ENCODE measurements at regions not wholly inside any gene's neighbourhood (a gene's known extent, or its start where the extent isn't known, plus 50 kb on each side); places are given as distances from the start of the nearest gene placed in this dataset.

DNA sequence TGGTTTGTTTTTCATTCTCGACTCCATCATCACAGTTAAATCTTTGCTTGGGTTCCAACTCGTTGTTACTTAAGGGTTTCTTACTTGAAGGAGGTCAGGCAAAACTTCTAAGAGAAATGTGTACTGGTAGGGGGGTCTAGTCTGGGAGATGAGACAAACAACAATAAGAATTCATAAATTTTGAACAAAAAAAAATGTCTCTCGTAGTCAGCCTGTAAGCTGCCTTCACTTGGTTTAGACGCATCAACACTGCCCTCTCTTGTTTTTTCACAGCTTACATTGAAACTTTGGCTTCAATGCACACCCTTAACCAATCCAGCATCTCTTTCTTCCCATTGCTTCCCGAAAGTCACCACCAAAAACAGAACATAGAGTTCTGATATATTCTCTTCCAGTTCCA lies 576.4 kb upstream of the PIK3C3 start:
- no peak overlapping the region for H3K4me3 ChIP-seq (ENCODE audit: low read depth, low read length)

DNA sequence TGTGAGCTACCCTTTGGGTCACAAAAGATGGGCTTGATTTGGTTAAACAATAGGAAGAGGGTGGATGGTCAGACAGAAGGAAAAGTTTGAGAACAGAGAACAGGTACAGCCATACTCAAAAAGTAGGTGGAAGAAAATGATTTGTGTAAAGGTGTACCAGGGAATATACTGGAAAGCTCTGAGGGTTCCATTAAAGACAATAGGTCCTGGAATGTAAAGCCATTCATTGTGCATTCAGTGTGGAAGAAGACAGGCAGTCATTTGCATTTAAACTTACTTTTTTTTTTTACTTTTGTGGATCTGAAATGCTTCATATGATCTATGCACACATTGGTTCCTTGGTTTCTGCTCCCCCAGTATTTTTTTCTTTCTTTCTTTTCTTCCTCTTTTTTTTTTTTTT lies 581.4 kb upstream of the PIK3C3 start:
- H3K4me3 ChIP-seq (ENCODE audit: low read depth, low read length) = no peak overlapping the region

DNA sequence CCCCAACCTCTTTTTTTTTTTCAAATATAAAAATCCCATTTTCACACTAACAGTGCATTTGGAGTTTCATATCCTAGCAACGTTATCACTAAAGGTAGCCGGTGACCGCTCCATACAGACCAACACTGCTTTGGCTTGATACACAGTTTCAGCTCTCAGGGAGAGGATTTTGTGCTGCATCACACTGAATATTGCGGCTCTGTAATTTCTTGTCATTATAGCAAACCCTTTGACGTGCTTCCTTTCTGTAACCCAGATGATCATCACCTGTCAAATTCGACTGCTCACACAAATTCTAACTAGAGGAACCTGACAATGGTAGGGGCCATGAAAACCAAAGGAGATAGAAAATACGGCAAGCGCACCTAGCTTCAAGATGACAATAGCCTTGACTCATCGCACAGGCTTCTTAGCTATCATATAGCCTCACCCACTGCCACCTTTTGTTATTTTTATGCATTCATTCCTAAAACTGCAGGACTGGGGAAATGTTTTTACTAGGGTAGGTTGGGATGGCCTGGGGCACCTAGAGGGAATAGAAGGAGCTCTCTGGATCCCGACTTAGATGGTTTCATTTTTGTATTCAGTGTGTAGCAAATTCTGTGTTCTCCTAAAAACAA lies 582.9 kb upstream of the PIK3C3 start:
- H3K4me3 ChIP-seq (ENCODE audit: low read depth, low read length) = no peak overlapping the region

DNA sequence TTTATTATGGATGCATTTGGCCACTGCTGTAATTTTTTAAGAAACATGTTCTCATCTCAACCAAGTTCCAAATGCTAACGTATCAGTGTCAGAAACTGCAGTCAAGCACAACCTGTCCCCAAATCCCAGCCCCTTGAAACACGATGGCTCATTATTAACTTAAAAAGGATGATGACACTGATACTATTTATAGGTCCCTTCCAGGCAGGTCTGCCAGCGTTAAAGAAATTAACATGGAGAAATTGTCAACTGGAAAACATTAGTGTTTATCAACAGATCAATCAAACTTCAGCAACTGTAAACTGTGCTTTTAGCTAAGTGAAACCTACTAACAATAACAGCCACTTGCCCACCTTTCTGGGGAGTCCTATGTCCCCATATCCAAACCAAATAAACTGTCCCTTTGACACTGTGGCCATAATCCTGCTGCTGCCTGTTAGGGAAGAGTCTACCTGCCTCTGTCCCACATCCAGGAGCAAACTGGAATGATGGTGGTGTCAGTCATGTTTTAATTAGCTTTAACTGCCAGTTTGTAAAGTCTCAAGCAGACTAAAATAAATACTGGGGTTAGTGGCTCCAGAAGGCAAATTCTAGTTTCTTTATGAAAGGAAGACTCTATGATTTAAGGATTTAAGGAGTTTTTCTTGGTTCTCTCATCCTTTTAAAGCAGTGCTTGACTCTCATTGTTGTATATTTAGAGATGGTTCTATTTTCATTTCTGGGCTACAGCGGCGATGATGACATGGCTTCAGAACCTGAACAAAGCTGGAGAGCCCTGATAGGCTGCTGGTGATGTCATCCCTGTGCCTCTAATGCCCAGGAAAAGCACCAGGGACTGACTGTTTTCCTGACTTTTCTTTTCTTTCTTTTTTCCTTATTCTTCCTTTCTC lies 583.6 kb upstream of the PIK3C3 start:
- no peak overlapping the region for H3K4me3 ChIP-seq (ENCODE audit: low read depth, low read length)

DNA sequence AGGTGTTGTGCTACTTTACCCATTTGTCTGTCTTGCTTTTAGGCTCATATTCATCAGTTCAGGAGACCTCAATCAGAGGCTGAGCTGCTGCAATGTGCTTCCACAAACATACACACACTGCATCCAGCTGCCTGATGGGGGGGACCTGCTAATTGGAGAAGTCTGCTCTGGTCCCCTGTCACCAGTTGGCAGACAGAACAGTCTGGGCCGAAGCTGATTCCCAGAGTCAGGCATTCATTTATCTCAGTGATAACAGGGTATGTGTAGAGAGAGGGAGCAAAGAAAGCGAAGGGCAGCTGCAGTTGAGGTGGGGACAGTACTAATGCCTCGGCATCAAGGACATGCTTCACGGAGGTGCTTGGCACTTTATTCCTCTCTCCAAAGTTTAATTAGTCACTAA lies 584.3 kb upstream of the PIK3C3 start:
- H3K4me3 ChIP-seq (ENCODE audit: low read depth, low read length) = no peak overlapping the region

DNA sequence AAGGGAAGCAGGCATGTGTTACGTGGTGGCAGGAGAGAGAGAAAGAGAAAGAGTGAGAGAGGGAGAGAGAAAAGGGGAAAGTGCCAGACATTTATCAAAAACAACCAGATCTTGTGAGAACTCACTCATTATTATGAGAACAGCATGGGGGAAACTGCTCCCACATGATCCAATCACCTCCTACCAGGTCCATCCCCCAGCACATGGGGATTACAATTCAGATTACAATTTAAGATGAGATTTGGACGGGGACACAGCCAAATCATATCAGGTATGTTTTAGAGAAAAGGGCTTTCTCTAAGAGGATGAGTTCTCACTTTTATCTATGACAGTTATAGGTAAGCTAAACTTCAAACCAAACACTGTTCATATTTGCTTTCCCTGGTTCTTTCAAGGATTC lies 597.3 kb upstream of the PIK3C3 start:
- H3K4me3 ChIP-seq (ENCODE audit: low read depth, low read length) = no peak overlapping the region

DNA sequence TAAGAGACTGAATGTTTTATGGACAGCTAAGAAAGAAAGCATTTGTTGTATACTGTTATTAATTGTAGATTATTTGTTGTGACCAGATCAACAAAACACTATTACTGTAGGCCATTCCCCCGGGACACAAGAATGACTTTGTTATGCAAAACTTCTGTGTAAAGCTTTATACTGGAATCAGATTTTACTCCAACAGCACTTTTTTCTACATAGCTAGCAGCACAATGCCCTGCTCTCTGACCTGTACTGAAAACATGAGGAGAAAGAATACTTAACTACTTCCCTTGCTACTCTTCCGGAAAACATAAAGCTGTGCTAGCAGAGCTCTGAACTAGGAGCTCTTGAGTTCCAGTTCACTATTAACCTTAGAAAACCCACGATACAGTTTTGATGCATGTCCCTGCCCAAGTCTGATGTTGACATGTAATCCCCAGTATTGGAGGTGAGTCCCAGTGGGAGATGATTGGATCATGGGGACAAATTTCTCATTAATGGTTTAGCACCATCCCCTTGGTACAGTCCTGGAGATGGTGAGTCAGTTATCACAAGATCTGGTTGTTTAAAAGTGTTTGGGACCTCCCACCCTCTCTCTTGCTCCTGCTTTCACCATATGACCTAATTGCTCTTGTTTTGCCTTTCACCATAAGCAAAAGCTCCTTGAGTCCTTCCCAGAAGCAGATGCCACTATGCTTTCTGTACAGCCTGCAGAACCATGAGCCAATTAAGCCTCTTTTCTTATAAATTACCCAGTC lies 601.1 kb upstream of the PIK3C3 start:
- no peak overlapping the region for H3K4me3 ChIP-seq (ENCODE audit: low read depth, low read length)

DNA sequence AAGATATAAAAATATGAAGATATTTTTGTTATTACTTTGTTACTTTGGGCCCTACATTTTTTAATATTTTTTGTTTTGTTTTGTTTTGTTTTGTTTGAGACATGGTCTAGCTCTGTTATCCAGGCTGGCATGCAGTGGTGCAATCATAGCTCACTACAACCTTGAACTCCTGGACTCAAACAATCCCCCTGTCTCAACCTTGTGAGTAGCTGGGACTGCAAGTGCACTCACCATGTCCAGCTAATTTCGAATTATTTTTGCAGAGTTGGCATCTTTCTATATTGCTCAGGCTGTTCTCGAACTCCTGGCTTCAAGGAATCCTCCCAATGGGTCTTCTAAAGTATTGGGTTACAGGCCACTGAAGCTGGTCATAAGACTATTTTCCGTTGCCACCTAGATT lies 603.6 kb upstream of the PIK3C3 start:
- no peak overlapping the region for H3K4me3 ChIP-seq (ENCODE audit: low read depth, low read length)

DNA sequence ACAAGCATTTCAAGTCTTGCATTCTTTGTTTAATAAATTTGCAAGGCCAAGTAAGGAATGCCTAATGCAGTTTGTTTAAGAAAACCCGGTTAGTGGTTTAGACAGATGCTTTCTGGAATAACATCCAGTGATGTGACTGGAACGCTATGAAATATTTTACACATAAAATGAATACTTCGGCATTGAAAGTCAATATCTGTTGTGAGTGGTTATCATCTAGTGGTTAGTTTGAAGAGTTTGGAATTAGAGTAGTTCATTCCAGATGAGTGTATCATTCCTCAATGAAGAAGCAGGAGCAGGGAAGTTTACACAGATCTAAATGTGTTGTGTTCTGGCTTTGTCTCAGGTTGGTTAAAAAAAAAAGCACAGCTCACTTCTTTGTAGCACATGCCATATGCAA lies 608.0 kb upstream of the PIK3C3 start:
- H3K4me3 ChIP-seq (ENCODE audit: low read depth, low read length) = no peak overlapping the region

DNA sequence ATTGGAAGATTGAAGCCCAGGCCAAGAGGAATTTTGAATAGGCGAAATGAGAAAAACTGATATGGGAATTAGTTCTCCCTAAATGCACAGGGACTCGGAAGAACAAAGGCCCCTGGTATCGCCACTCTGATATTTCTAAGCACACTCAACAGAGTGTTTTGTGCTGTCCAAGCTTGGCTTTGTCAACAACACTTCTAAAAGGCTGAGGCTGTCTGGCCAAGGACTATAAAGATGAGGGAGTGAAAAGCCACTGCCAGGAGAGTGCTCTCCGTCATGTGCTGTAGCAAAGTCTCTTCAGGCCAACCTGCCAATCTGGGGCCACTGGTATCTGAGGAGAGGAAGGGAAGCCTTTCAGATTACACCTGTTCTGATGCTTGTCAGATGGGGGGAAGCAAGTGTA lies 611.2 kb upstream of the PIK3C3 start:
- no peak overlapping the region for H3K4me3 ChIP-seq (ENCODE audit: low read depth, low read length)

DNA sequence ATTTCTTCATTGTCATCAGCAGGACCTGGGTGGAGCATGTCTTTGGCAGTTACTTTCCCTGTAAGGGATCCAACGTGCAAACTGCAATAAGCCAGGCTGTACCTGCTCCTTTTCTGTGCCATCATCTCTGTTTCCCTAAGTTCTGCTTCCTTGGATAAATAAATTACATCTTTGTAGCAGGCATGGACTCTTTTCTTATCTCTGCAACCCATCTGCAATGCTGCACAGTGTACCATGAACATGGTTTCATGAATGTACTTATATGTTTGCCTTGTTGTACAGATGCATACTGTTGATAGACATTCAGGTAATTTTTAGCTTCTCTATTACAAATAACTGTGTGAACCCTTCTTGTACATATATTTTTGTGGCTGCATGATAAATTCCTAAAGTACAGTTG lies 616.7 kb upstream of the PIK3C3 start:
- H3K4me3 ChIP-seq (ENCODE audit: low read depth, low read length) = no peak overlapping the region

DNA sequence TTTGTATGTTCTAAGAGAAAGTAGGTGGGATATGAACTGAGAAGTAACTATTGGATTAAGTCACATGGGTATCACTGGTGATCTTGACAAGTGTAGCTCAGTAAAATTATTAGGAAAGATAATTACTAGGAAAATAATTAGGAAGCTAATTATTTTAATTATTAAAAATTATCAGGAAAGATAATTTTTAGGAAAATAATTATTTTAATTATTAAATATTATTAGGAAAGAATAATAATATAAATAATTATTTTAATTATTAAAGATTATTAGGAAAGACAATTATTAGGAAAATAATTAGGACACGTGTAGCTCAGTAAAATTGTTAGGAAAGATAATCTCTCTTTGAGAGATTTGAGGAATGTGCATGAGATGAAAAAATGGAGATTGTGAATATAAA lies 623.4 kb upstream of the PIK3C3 start:
- no peak overlapping the region for H3K4me3 ChIP-seq (ENCODE audit: low read depth, low read length)

DNA sequence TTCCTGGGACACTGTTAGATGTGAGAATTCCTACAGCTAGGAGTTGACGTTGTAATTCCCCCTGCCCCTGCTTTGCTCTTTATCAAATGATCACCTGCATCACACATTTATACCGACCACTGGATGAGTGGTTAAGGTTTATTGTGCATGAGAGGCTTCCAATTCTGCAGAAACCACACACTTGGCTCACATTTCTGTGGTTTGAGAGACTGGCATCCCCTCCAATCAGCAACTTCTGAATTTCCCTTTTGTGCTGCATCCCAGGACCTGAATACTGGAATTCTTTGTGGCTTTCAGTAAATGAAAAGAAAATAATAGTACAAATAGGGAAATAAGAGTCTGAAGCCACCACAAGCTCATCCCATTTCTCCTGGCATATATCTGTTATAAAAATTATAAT lies 628.7 kb upstream of the PIK3C3 start:
- no peak overlapping the region for H3K4me3 ChIP-seq (ENCODE audit: low read depth, low read length)

DNA sequence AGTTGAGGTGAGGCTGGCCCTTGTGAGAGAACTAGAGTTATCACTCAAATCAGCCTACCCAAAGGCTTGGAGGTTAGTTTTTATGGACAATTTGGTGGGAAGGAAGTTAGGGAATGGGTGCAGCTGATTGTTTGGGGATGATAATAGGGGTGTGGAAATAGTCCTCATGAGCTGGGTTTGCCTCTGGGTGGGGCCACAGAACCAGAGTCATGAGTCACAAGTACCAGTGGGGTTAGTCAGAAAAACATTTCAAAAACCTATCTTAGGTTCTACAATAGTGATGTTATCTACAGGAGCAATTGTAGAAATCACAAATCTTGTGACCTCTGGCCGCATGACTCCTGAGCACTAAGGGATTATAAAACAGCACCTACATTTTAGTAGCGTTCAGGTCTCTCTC lies 630.1 kb upstream of the PIK3C3 start:
- no peak overlapping the region for H3K4me3 ChIP-seq (ENCODE audit: low read depth, low read length)

DNA sequence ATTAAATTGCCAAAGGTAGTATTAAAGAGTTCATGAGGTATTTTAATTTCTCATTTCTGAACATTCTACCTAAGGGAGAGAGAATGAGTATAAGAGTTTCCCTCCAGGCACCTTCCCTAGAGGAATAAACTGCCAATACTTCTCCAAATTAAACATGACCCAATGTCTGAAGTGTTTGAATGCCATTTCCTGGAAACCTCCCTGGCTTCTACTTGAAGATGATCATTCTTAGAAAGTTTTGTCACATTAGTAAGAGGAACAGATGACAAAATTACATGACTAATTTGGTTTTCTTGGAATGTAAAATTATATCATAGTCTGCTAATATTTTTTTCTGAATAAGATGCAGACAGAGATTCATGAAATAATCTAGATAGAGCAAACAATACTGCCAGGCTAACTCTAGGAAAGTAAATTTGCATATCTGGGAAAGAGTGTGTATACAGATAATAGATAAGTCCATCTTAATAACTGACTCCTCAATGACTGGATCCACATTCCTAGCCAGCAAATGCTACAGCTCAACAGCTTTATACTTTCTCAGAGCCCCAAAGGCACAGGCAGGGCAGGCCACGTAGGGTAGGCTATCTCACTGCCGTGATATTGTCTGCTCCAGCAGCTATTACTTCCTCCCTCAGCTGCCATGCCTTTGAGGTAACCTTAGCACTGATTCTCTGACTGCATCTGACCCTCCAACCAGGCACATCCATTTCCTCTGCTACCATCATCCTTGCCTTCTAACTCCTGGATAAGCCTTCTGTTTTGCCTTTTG lies 630.8 kb upstream of the PIK3C3 start:
- no peak overlapping the region for H3K4me3 ChIP-seq (ENCODE audit: low read depth, low read length)

DNA sequence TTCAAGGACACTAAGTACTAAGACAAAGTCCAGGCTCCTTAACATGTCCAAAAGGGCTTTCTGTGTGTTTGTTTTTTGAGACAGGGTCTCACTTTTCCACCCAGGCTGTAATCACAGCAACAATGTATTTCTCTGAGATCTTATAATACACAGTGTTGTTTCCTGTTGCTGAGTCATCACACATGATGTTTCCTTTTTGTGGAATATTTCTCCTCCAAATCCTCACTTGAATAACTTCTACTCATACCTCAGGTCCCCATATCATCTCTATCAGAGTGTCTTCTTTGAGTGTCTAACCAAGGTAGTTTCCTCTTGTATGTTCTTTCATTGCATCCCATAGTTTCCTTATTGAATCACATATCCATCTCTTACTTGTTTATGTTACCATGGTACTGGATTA lies 632.0 kb upstream of the PIK3C3 start:
- no peak overlapping the region for H3K4me3 ChIP-seq (ENCODE audit: low read depth, low read length)

DNA sequence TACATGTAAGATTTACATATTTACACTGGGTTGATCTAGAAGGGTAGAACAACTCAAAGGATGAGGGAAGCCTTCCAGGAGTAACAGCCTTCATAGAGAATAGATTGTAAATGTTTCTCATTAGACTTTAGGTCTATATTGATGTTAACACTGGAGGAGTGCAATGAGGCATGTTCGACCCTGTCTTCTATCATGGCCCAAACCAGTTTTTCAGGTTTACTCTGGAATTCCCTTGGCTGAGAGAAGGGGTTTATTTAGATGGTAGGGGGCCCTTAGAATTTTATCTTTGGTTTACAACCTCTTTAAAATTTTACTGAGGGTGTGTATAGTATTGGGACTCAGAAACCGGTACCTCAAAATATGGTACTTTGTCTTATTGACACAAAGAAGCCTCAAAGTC lies 634.9 kb upstream of the PIK3C3 start:
- no peak overlapping the region for H3K4me3 ChIP-seq (ENCODE audit: low read depth, low read length)

DNA sequence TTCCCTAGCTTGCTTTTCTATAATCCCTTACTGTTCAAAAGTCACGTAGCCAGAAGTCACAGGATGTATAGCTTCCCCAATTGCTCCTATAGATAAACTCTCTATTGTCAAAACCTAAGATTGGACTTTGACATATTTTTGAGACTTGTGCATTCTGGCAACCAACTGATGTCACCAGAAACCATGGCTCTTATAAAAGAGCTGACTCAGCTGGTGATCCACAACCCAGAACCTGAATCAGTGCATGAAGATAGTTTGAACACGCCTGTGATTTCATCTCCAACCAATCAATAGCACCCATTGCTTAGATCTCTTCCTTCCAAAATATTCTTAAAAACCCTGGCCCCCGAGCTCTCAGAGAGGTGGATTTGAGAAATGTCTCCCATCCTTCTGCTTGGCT lies 639.9 kb upstream of the PIK3C3 start:
- no peak overlapping the region for H3K4me3 ChIP-seq (ENCODE audit: low read depth, low read length)

DNA sequence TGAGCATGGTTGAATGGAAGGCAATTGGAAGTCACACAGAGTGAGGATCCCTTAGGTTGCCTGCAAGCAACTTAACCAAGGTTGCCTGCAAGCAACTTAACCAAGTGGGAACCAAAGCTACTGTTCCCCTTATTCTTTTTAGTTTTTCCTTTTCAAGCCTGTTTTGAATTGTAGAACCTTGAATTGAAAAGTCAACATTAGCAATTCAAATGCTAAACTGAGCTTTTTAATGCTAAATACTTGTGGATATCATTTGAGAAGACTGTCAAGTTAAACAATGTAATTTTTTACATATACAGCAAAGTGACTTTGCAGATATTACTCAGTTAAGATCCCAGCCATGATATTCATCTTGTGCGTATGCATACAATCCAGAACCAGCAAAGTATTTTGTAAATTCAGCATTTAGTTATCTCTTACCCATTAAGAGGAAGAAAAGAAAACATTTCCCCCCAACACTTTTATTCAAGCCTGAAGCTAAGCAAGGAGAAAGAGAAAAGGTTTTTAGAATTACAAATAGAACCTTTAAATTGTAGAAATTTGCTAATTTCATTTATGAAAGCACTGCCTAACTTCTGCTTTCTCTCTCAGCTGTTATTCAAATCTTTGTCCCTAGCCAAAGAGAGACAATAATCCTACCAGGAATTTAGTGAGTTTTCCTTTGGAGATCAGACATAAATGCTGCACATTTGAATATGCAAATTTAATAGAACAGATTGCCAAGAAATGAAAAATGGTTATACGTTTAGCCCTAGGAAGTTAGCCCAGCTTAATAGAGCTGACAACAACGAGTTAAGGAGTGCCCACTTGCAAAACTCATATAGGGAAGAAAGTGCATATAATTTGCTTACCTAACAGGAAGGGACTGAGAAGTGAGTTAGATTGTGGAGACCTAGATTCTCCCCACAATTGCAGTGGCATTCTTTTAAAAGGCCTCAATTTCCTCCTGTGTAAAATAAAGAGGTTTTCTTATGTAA lies 643.2 kb upstream of the PIK3C3 start:
- no peak overlapping the region for H3K4me3 ChIP-seq (ENCODE audit: low read depth, low read length)

DNA sequence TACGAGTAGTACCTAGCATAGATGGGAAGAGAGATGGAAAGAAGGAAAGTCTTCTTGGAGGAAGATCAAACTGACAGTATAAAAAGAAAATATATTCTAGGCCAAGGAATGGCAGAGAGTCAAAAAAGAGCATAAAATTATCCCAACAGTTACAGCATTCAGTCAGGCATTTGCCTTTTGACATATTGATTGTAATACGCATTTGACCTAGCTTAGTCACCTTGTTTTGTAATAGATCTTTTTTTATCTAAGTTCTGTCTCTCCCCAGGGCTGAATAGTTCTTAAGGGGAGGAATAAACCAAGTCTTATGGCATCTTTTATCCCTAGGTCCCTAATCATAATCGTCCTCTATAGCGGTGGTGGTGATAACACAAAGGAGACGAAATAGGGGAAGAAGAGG lies 657.3 kb upstream of the PIK3C3 start:
- H3K4me3 ChIP-seq (ENCODE audit: low read depth, low read length) = no peak overlapping the region
